GM23248 (cell line): ENCODE measurements at regions not wholly inside any gene's neighbourhood (a gene's known extent, or its start where the extent isn't known, plus 50 kb on each side); places are given as distances from the start of the nearest gene placed in this dataset.

Experiments used
- DNase-seq: peaks from one replicate; pipeline ENCODE4 v3.0.0-alpha.2; 2015
- H2AFZ ChIP-seq: fragments of 200-600 bp; sonication (generic); 2 replicates; pipeline ENCODE4 v1.6.1; 2016; ENCODE audit warnings: antibody characterized with exemption
- H3F3A ChIP-seq: fragments of 200-600 bp; sonication (generic); 2 replicates; pipeline ENCODE4 v1.6.1; 2016; ENCODE audit warnings: mild to moderate bottlenecking, antibody characterized with exemption, mixed run types; ENCODE audit not compliant: insufficient read depth
- H3K27ac ChIP-seq: fragments of 200-600 bp; sonication (generic); 2 replicates; pipeline ENCODE4 v1.5.1; 2016; ENCODE audit warnings: mild to moderate bottlenecking
- H3K27me3 ChIP-seq: fragments of 200-600 bp; sonication (generic); replicated peaks from 2 replicates; pipeline ENCODE4 v1.6.1; 2016; ENCODE audit warnings: mild to moderate bottlenecking; ENCODE audit not compliant: insufficient read depth
- H3K36me3 ChIP-seq: fragments of 200-600 bp; sonication (generic); 2 replicates; pipeline ENCODE4 v1.6.1; 2016; ENCODE audit warnings: low read depth, mild to moderate bottlenecking
- H3K4me1 ChIP-seq: fragments of 200-600 bp; sonication (generic); 2 replicates; pipeline ENCODE4 v1.6.1; 2016; ENCODE audit warnings: mild to moderate bottlenecking; ENCODE audit not compliant: insufficient read depth
- H3K4me2 ChIP-seq: fragments of 200-600 bp; sonication (generic); one replicate; pipeline ENCODE4 v1.6.1; 2016; ENCODE audit warnings: mild to moderate bottlenecking; ENCODE audit not compliant: unreplicated experiment
- H3K4me3 ChIP-seq: fragments of 200-600 bp; sonication (generic); 2 replicates; pipeline ENCODE4 v1.5.1; 2016; ENCODE audit warnings: mild to moderate bottlenecking
- H3K79me2 ChIP-seq: fragments of 200-600 bp; sonication (generic); 2 replicates; pipeline ENCODE4 v1.6.1; 2016; ENCODE audit warnings: mild to moderate bottlenecking; ENCODE audit not compliant: insufficient read depth
- H3K9ac ChIP-seq: fragments of 200-600 bp; sonication (generic); 2 replicates; pipeline ENCODE4 v1.6.1; 2016; ENCODE audit warnings: mild to moderate bottlenecking
- H3K9me2 ChIP-seq: fragments of 200-600 bp; sonication (generic); 2 replicates; pipeline ENCODE4 v1.6.1; 2016; ENCODE audit warnings: mixed run types, mild to moderate bottlenecking, moderate library complexity; ENCODE audit not compliant: insufficient read depth
- H3K9me3 ChIP-seq: fragments of 200-600 bp; sonication (generic); one replicate; pipeline ENCODE4 v1.6.1; 2017; ENCODE audit warnings: low read depth
- H4K20me1 ChIP-seq: fragments of 200-600 bp; sonication (generic); 2 replicates; pipeline ENCODE4 v1.6.0; 2016; ENCODE audit not compliant: insufficient read depth
- EZH2 ChIP-seq: fragments of 200-600 bp; sonication (generic); IDR thresholded peaks from 2 replicates; pipeline ENCODE4 v1.6.1; 2018; ENCODE audit warnings: antibody characterized with exemption, mild to moderate bottlenecking; ENCODE audit not compliant: insufficient read depth, poor library complexity, severe bottlenecking
- EZH2phosphoT487 ChIP-seq: fragments of 200-600 bp; sonication (generic); IDR thresholded peaks from 2 replicates; pipeline ENCODE4 v1.6.1; 2018; ENCODE audit warnings: antibody characterized with exemption, moderate library complexity, mild to moderate bottlenecking, low read depth; ENCODE audit not compliant: insufficient read depth
- WGBS, 2 experiments: methylation state at CpG; one replicate each; pipeline ENCODE4 v1.1.6; 2015 to 2017; ENCODE audit warnings: low lambda C conversion rate in 2 of 2, low coverage in 1 of 2; ENCODE audit errors: missing lambda C conversion rate in 2 of 2; 5-methylcytosine and 5-hydroxymethylcytosine counted together
- in situ Hi-C: fragments of 300-500 bp; cut with MboI; formaldehyde crosslinking; loops from 2 replicates; pipeline ENCODE4 v1.15.0; 2020

- Histone ChIP-seq H3K27me3 (no peaks in the 10 kb centered on the region), H3K36me3 (no peaks in the 10 kb centered on the region), H3K9me2 (no peaks in the 10 kb centered on the region; the same call in 1 of the 2 replicates), H3K9ac (no peak overlapping the region), H3K4me1 (no peaks in the 10 kb centered on the region), H3K79me2 (no peaks in the 10 kb centered on the region), H4K20me1 (no peaks in the 10 kb centered on the region), H3K4me2 (no peak overlapping the region), H3K27ac (no peak overlapping the region), H3F3A (no peaks in the 10 kb centered on the region), H3K4me3 (no peak overlapping the region), H2AFZ (no peak overlapping the region), H3K9me3 (no peaks in the 10 kb centered on the region)
- in situ Hi-C loops: no loop called here
- TF ChIP-seq EZH2 (no peak), EZH2phosphoT487 (no peak)
- DNase-seq: no peak
- WGBS, 2 experiments: 77 to 82% methylated on average over 1 of the region's 1 CpG
Measured at GRCh38 chr2:145256551-145256950, 736.6 kb upstream of the ZEB2 start.

- Histone ChIP-seq H3K4me2 (no peak overlapping the region), H3K9me2 (no peaks in the 10 kb centered on the region; the same call in 1 of the 2 replicates), H3K9me3 (no peaks in the 10 kb centered on the region), H3K27me3 (no peaks in the 10 kb centered on the region), H3K27ac (no peak overlapping the region), H3K79me2 (no peaks in the 10 kb centered on the region), H4K20me1 (no peaks in the 10 kb centered on the region), H3K36me3 (no peaks in the 10 kb centered on the region), H3K4me3 (no peak overlapping the region), H3K9ac (no peak overlapping the region), H3K4me1 (no peaks in the 10 kb centered on the region), H2AFZ (no peak overlapping the region; the same call in 1 of the 2 replicates), H3F3A (no peaks in the 10 kb centered on the region)
- no peak for DNase-seq
- WGBS, 2 experiments: 82 to 84% methylated on average over 2 of the region's 2 CpGs
- no peak for TF ChIP-seq EZH2
- in situ Hi-C loops: no loop called here
Measured at GRCh38 chr2:145254291-145254690, 734.4 kb upstream of the ZEB2 start.

GRCh38 chr2:145253492-145253891 is 733.6 kb upstream of the ZEB2 start:
- no peak overlapping the region for H3K27ac ChIP-seq
- H3K4me2 ChIP-seq: no peak overlapping the region
- DNase-seq: no peak
- no peaks in the 10 kb centered on the region; the same call in 1 of the 2 replicates for H3K9me2 ChIP-seq
- no peaks in the 10 kb centered on the region for H3K9me3 ChIP-seq
- H2AFZ ChIP-seq: no peak overlapping the region
- H3K4me3 ChIP-seq: no peak overlapping the region
- H3K79me2 ChIP-seq: no peaks in the 10 kb centered on the region
- H3K9ac ChIP-seq: no peak overlapping the region
- WGBS, 2 experiments: 84 to 89% methylated on average over 1 of the region's 1 CpG
- no peaks in the 10 kb centered on the region for H3K36me3 ChIP-seq
- no peaks in the 10 kb centered on the region for H4K20me1 ChIP-seq
- H3K4me1 ChIP-seq: no peaks in the 10 kb centered on the region
- H3K27me3 ChIP-seq: no peaks in the 10 kb centered on the region
- no peaks in the 10 kb centered on the region for H3F3A ChIP-seq
- TF ChIP-seq EZH2phosphoT487: no peak
- TF ChIP-seq EZH2: no peak
- in situ Hi-C loops: no loop called here

- TF ChIP-seq EZH2 (no peak), EZH2phosphoT487 (no peak)
- no peaks in the 10 kb centered on the region for H3F3A ChIP-seq
- H3K27ac ChIP-seq: no peak overlapping the region
- no peak overlapping the region for H2AFZ ChIP-seq
- no peak overlapping the region for H3K4me3 ChIP-seq
- no peaks in the 10 kb centered on the region for H3K4me1 ChIP-seq
- H4K20me1 ChIP-seq: no peaks in the 10 kb centered on the region
- H3K9me3 ChIP-seq: no peaks in the 10 kb centered on the region
- no peak for DNase-seq
- H3K9ac ChIP-seq: no peak overlapping the region
- H3K4me2 ChIP-seq: no peak overlapping the region
- H3K36me3 ChIP-seq: no peaks in the 10 kb centered on the region
- in situ Hi-C loops: no loop called here
- 95 to 97% methylated on average over 4 of the region's 4 CpGs for WGBS, 2 experiments
- H3K9me2 ChIP-seq: 0 out of 2 replicates have a peak, but pooled peaks cover 6% of the 10 kb centered on the region
- no peaks in the 10 kb centered on the region for H3K79me2 ChIP-seq
- no peaks in the 10 kb centered on the region for H3K27me3 ChIP-seq
Measured at GRCh38 chr2:145245268-145245870, 725.5 kb upstream of the ZEB2 start.

- no peak for TF ChIP-seq EZH2phosphoT487
- no peaks in the 10 kb centered on the region for H3K79me2 ChIP-seq
- no peaks in the 10 kb centered on the region for H3K36me3 ChIP-seq
- H3K4me1 ChIP-seq: peaks cover 8% of the 10 kb centered on the region
- DNase-seq: no peak
- 96 to 97% methylated on average over 2 of the region's 2 CpGs for WGBS, 2 experiments
- in situ Hi-C loops: no loop called here
- H3K27ac ChIP-seq: no peak overlapping the region
- no peaks in the 10 kb centered on the region for H4K20me1 ChIP-seq
- H3K9me2 ChIP-seq: no peaks in the 10 kb centered on the region
- no peak overlapping the region for H3K9ac ChIP-seq
- no peaks in the 10 kb centered on the region for H3F3A ChIP-seq
- H3K4me2 ChIP-seq: no peak overlapping the region
- H3K9me3 ChIP-seq: no peaks in the 10 kb centered on the region
- H3K4me3 ChIP-seq: no peak overlapping the region
- no peaks in the 10 kb centered on the region for H3K27me3 ChIP-seq
- H2AFZ ChIP-seq: no peak overlapping the region
Measured at GRCh38 chr2:145235312-145235711, 715.4 kb upstream of the ZEB2 start.
